DOHH2 (cell line): ENCODE measurements at regions not wholly inside any gene's neighbourhood (a gene's known extent, or its start where the extent isn't known, plus 50 kb on each side); places are given as distances from the start of the nearest gene placed in this dataset.

Experiments
- EZH2phosphoT487 ChIP-seq: fragments of 200-600 bp; sonication (generic); IDR thresholded peaks from 2 replicates; pipeline ENCODE4 v1.6.1; 2017; ENCODE audit warnings: borderline replicate concordance, mild to moderate bottlenecking, antibody characterized with exemption, low read length, moderate library complexity, mixed read lengths
- TF ChIP-seq, protein P1 (sequence below): fragments of 200-600 bp; sonication (generic); IDR thresholded peaks from one replicate; pipeline ENCODE4 v1.5.1; 2014; ENCODE audit warnings: antibody characterized with exemption, mild to moderate bottlenecking, low read depth, low read length; ENCODE audit not compliant: poor library complexity, severe bottlenecking

DNA sequence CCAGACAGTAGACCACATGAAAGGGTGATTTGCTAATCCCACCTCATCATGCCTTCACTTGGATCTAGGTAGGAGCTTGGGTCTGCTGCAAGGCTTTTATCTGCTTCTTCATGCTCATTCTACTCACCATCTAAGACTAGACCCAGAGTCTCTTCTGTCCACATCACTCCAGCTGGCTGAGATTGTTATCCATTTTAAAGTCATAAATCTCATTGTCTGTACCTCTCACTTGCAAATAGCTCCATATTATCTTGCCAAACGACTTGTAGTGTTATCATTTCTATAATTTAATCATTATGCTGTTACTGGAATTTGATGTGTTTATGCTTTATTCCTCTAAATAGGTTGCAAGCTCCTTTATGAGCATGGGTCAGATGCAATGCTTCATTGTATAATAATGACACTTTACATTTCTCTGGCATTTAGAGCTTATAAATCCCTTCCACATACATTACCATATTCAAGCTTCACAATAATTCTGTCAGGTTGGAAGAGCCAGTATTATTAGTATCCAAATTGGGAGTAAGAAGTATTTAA lies 254.2 kb upstream of the SORL1-AS1 start:
- TF ChIP-seq EZH2phosphoT487: no peak
- TF ChIP-seq, protein P1, sequence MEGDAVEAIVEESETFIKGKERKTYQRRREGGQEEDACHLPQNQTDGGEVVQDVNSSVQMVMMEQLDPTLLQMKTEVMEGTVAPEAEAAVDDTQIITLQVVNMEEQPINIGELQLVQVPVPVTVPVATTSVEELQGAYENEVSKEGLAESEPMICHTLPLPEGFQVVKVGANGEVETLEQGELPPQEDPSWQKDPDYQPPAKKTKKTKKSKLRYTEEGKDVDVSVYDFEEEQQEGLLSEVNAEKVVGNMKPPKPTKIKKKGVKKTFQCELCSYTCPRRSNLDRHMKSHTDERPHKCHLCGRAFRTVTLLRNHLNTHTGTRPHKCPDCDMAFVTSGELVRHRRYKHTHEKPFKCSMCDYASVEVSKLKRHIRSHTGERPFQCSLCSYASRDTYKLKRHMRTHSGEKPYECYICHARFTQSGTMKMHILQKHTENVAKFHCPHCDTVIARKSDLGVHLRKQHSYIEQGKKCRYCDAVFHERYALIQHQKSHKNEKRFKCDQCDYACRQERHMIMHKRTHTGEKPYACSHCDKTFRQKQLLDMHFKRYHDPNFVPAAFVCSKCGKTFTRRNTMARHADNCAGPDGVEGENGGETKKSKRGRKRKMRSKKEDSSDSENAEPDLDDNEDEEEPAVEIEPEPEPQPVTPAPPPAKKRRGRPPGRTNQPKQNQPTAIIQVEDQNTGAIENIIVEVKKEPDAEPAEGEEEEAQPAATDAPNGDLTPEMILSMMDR: no peak
